ENCODE measurements at regions not wholly inside any gene's neighbourhood (a gene's known extent, or its start where the extent isn't known, plus 50 kb on each side); places are given as distances from the start of the nearest gene placed in this dataset.

- no peaks in the 10 kb centered on the region for H3K36me3 ChIP-seq (ENCODE audit: low read depth)
- no peak for ATAC-seq (ENCODE audit: low read depth)
- no peaks in the 10 kb centered on the region for H3K9me3 ChIP-seq (ENCODE audit: severe bottlenecking)
- DNase-seq (ENCODE audit: low spot score) = no peak
- no peaks in the 10 kb centered on the region for H3K27me3 ChIP-seq (ENCODE audit: insufficient read depth, poor library complexity, severe bottlenecking)
- H3K4me3 ChIP-seq (ENCODE audit: severe bottlenecking) = no peak overlapping the region
- no peak overlapping the region for H3K27ac ChIP-seq (ENCODE audit: poor library complexity, severe bottlenecking)
- no peak for TF ChIP-seq CTCF (IDR thresholded peaks at IDR 0.05; ENCODE audit: poor library complexity, severe bottlenecking)
- peaks cover 4% of the 10 kb centered on the region for H3K4me1 ChIP-seq (ENCODE audit: insufficient read depth, poor library complexity, severe bottlenecking)
These were observed 86.7 kb downstream of the RPS6KA4 start for GRCh38 chr11:64445651-64446050.

GRCh38 chr11:64447831-64448598 lies 89.1 kb downstream of the RPS6KA4 start:
- Histone ChIP-seq H3K4me1 (ENCODE audit: insufficient read depth, poor library complexity, severe bottlenecking) (peaks cover 4% of the 10 kb centered on the region), H3K27me3 (ENCODE audit: insufficient read depth, poor library complexity, severe bottlenecking) (no peaks in the 10 kb centered on the region), H3K27ac (ENCODE audit: poor library complexity, severe bottlenecking) (no peak overlapping the region), H3K36me3 (ENCODE audit: low read depth) (no peaks in the 10 kb centered on the region), H3K4me3 (ENCODE audit: severe bottlenecking) (no peak overlapping the region), H3K9me3 (ENCODE audit: severe bottlenecking) (no peaks in the 10 kb centered on the region)
- DNase-seq (ENCODE audit: low spot score) (no peak), ATAC-seq (ENCODE audit: low read depth) (no peak)
- TF ChIP-seq CTCF (IDR thresholded peaks at IDR 0.05; ENCODE audit: poor library complexity, severe bottlenecking) = no peak

GRCh38 chr11:64448599-64449380 lies 89.8 kb downstream of the RPS6KA4 start:
- Histone ChIP-seq H3K36me3 (ENCODE audit: low read depth) (no peaks in the 10 kb centered on the region), H3K27me3 (ENCODE audit: insufficient read depth, poor library complexity, severe bottlenecking) (no peaks in the 10 kb centered on the region), H3K27ac (ENCODE audit: poor library complexity, severe bottlenecking) (no peak overlapping the region), H3K9me3 (ENCODE audit: severe bottlenecking) (no peaks in the 10 kb centered on the region), H3K4me1 (ENCODE audit: insufficient read depth, poor library complexity, severe bottlenecking) (peaks cover 4% of the 10 kb centered on the region), H3K4me3 (ENCODE audit: severe bottlenecking) (no peak overlapping the region)
- DNase-seq (ENCODE audit: low spot score) (no peak), ATAC-seq (ENCODE audit: low read depth) (peak; percentile 90)
- TF ChIP-seq CTCF (IDR thresholded peaks at IDR 0.05; ENCODE audit: poor library complexity, severe bottlenecking) = peak; percentile 86

- H3K4me1 ChIP-seq (ENCODE audit: insufficient read depth, poor library complexity, severe bottlenecking) = peaks cover 4% of the 10 kb centered on the region
- H3K27me3 ChIP-seq (ENCODE audit: insufficient read depth, poor library complexity, severe bottlenecking) = no peaks in the 10 kb centered on the region
- H3K36me3 ChIP-seq (ENCODE audit: low read depth) = no peaks in the 10 kb centered on the region
- TF ChIP-seq CTCF (IDR thresholded peaks at IDR 0.05; ENCODE audit: poor library complexity, severe bottlenecking) = peak; percentile 61
- no peaks in the 10 kb centered on the region for H3K9me3 ChIP-seq (ENCODE audit: severe bottlenecking)
- ATAC-seq (ENCODE audit: low read depth) (peak; percentile 81), DNase-seq (ENCODE audit: low spot score) (no peak)
- H3K27ac ChIP-seq (ENCODE audit: poor library complexity, severe bottlenecking) = no peak overlapping the region
- H3K4me3 ChIP-seq (ENCODE audit: severe bottlenecking) = no peak overlapping the region
These were observed 90.6 kb downstream of the RPS6KA4 start for GRCh38 chr11:64449381-64450167.

Data from RWPE2 (cell line).